ENCODE measurements at regions not wholly inside any gene's neighbourhood (a gene's known extent, or its start where the extent isn't known, plus 50 kb on each side); places are given as distances from the start of the nearest gene placed in this dataset.

DNA sequence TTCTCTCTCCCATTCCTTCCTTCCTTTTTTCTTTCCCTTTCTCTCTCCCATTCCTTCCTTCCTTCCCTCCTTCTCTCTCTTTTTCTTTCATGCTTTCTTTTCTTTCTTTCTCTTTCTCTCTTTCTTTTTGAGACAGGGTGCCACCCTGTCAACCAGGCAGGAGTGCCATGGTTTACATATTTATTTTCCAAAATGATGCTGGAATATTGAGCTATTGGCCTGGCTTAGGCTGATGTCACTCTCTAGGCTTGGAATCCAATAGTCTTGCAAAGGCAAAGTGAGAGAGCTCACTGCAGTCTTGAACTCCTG, 159.1 kb downstream of the BAMBI start:
- TF ChIP-seq CTCF (conservative IDR thresholded peaks at IDR 0.05) = no peak
- DNase-seq (ENCODE audit: low read depth, low spot score) = no peak
- Mint-ChIP-seq H3K27me3 (ENCODE audit: low read depth) (no peaks in the 10 kb centered on the region), H3K9me3 (peaks cover 3% of the 10 kb centered on the region), H3K36me3 (ENCODE audit: low read depth) (no peaks in the 10 kb centered on the region), H3K27ac (ENCODE audit: unreplicated experiment) (no peak overlapping the region), H3K4me3 (no peak overlapping the region), H3K4me1 (peaks cover 8% of the 10 kb centered on the region)

GRCh38 chr10:28837613-28838390, 160.5 kb downstream of the BAMBI start:
- H3K36me3 Mint-ChIP-seq (ENCODE audit: low read depth) = no peaks in the 10 kb centered on the region
- no peak for DNase-seq (ENCODE audit: low read depth, low spot score)
- peaks cover 8% of the 10 kb centered on the region for H3K4me1 Mint-ChIP-seq
- H3K27me3 Mint-ChIP-seq (ENCODE audit: low read depth) = no peaks in the 10 kb centered on the region
- TF ChIP-seq CTCF (conservative IDR thresholded peaks at IDR 0.05) = no peak
- H3K4me3 Mint-ChIP-seq = no peak overlapping the region
- H3K9me3 Mint-ChIP-seq = no peaks in the 10 kb centered on the region
- H3K27ac Mint-ChIP-seq (ENCODE audit: unreplicated experiment) = no peak overlapping the region

DNA sequence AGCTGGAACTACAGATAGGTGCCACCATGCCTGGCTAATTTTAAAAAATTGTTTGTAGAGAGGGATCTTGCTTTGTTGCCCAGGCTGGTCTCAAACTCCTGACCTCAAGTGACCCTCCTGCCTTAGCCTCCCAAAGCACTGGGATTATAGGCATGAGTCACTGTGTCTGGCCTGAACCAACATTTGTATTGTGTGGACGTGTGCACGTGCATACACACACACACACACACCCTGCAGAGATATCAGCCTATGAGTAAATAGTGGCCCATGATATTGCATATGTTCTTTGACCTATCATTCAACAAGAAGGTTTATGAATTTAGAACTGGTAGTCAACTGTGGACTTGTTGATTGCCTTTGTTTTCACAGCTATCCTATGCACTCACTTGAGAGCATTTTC, 161.6 kb downstream of the BAMBI start:
- Mint-ChIP-seq H3K4me1 (peaks cover 3% of the 10 kb centered on the region), H3K9me3 (no peaks in the 10 kb centered on the region), H3K36me3 (ENCODE audit: low read depth) (no peaks in the 10 kb centered on the region), H3K27me3 (ENCODE audit: low read depth) (no peaks in the 10 kb centered on the region), H3K4me3 (no peak overlapping the region), H3K27ac (ENCODE audit: unreplicated experiment) (no peak overlapping the region)
- no peak for DNase-seq (ENCODE audit: low read depth, low spot score)
- no peak for TF ChIP-seq CTCF (conservative IDR thresholded peaks at IDR 0.05)

- H3K27ac Mint-ChIP-seq (ENCODE audit: unreplicated experiment) = no peak overlapping the region
- peaks cover 3% of the 10 kb centered on the region for H3K4me1 Mint-ChIP-seq
- no peak for TF ChIP-seq CTCF (conservative IDR thresholded peaks at IDR 0.05)
- H3K4me3 Mint-ChIP-seq = no peak overlapping the region
- DNase-seq (ENCODE audit: low read depth, low spot score) = no peak
- H3K9me3 Mint-ChIP-seq = no peaks in the 10 kb centered on the region
- H3K36me3 Mint-ChIP-seq (ENCODE audit: low read depth) = no peaks in the 10 kb centered on the region
- no peaks in the 10 kb centered on the region for H3K27me3 Mint-ChIP-seq (ENCODE audit: low read depth)
Measured at GRCh38 chr10:28839600-28840007, 162.3 kb downstream of the BAMBI start.

GRCh38 chr10:28840202-28840601, 162.9 kb downstream of the BAMBI start:
- Mint-ChIP-seq H3K27ac (ENCODE audit: unreplicated experiment) (no peak overlapping the region), H3K4me1 (peaks cover 3% of the 10 kb centered on the region), H3K9me3 (no peaks in the 10 kb centered on the region), H3K36me3 (ENCODE audit: low read depth) (no peaks in the 10 kb centered on the region), H3K27me3 (ENCODE audit: low read depth) (no peaks in the 10 kb centered on the region), H3K4me3 (no peak overlapping the region)
- no peak for TF ChIP-seq CTCF (conservative IDR thresholded peaks at IDR 0.05)
- DNase-seq (ENCODE audit: low read depth, low spot score) = no peak

Measured in neural crest cell (in vitro differentiated cells).